ENCODE measurements at regions not wholly inside any gene's neighbourhood (a gene's known extent, or its start where the extent isn't known, plus 50 kb on each side); places are given as distances from the start of the nearest gene placed in this dataset.

GRCh38 chr12:83753205-83753604 is 1066.5 kb downstream of the TMTC2 start:
- TF ChIP-seq POLR2AphosphoS5 (IDR thresholded peaks at IDR 0.05; ENCODE audit: low read depth, low read length) (no peak), REST (IDR thresholded peaks at IDR 0.05; ENCODE audit: insufficient read depth in 1 of 2, low read depth in 2 of 2, low read length in 2 of 2) (no peak), FOXP2 (optimal IDR thresholded peaks at IDR 0.05; ENCODE audit: borderline replicate concordance, extremely low read depth, extremely low read length, insufficient read depth) (no peak), TAF1 (IDR thresholded peaks at IDR 0.05; ENCODE audit: borderline replicate concordance, insufficient read depth, low read length) (no peak), SIN3A (IDR thresholded peaks at IDR 0.05; ENCODE audit: borderline replicate concordance, insufficient read depth, low read length) (no peak)

Data from PFSK-1 (cell line).